ENCODE measurements at regions not wholly inside any gene's neighbourhood (a gene's known extent, or its start where the extent isn't known, plus 50 kb on each side); places are given as distances from the start of the nearest gene placed in this dataset.

- in situ Hi-C loops (cut with HindIII; ENCODE audit: low pct_ligation_motif_present, low sequenced_read_pairs) = no loop called here
- H3K27me3 ChIP-seq (replicated peaks) = no peaks in the 10 kb centered on the region
- DNase-seq = no peak
- no peak for TF ChIP-seq CTCF (IDR thresholded peaks at IDR 0.05; ENCODE audit: low read depth, low read length, missing control alignments)
- no peaks in the 10 kb centered on the region for H3K36me3 ChIP-seq (replicated peaks)
- H3K27ac ChIP-seq = no peak overlapping the region
- H3K4me3 ChIP-seq (ENCODE audit: low read depth, low read length) = no peak overlapping the region
These were observed 107.1 kb downstream of the FBXO4 start for GRCh38 chr5:42032137-42032536.

- Histone ChIP-seq H3K36me3 (replicated peaks) (no peaks in the 10 kb centered on the region), H3K4me3 (ENCODE audit: low read depth, low read length) (no peak overlapping the region), H3K27ac (no peak overlapping the region), H3K27me3 (replicated peaks) (no peaks in the 10 kb centered on the region)
- in situ Hi-C loops (cut with HindIII; ENCODE audit: low pct_ligation_motif_present, low sequenced_read_pairs) = no loop called here
- TF ChIP-seq CTCF (IDR thresholded peaks at IDR 0.05; ENCODE audit: low read depth, low read length, missing control alignments) = no peak
- no peak for DNase-seq
These were observed 110.4 kb downstream of the FBXO4 start for GRCh38 chr5:42035526-42035925.

GRCh38 chr5:42036379-42036778 is 111.3 kb downstream of the FBXO4 start:
- Histone ChIP-seq H3K36me3 (replicated peaks) (no peaks in the 10 kb centered on the region), H3K4me3 (ENCODE audit: low read depth, low read length) (no peak overlapping the region), H3K27me3 (replicated peaks) (no peaks in the 10 kb centered on the region), H3K27ac (no peak overlapping the region)
- no peak for TF ChIP-seq CTCF (IDR thresholded peaks at IDR 0.05; ENCODE audit: low read depth, low read length, missing control alignments)
- no peak for DNase-seq
- in situ Hi-C loops (cut with HindIII; ENCODE audit: low pct_ligation_motif_present, low sequenced_read_pairs) = no loop called here

GRCh38 chr5:42037379-42037932 is 112.4 kb downstream of the FBXO4 start:
- no peak overlapping the region for H3K27ac ChIP-seq
- in situ Hi-C loops (cut with HindIII; ENCODE audit: low pct_ligation_motif_present, low sequenced_read_pairs) = no loop called here
- no peaks in the 10 kb centered on the region for H3K27me3 ChIP-seq (replicated peaks)
- no peaks in the 10 kb centered on the region for H3K36me3 ChIP-seq (replicated peaks)
- no peak for TF ChIP-seq CTCF (IDR thresholded peaks at IDR 0.05; ENCODE audit: low read depth, low read length, missing control alignments)
- no peak overlapping the region for H3K4me3 ChIP-seq (ENCODE audit: low read depth, low read length)
- DNase-seq = no peak

GRCh38 chr5:42043400-42043799 is 118.3 kb downstream of the FBXO4 start:
- Histone ChIP-seq H3K27me3 (replicated peaks) (no peaks in the 10 kb centered on the region), H3K36me3 (replicated peaks) (no peaks in the 10 kb centered on the region), H3K27ac (no peak overlapping the region), H3K4me3 (ENCODE audit: low read depth, low read length) (no peak overlapping the region)
- in situ Hi-C loops (cut with HindIII; ENCODE audit: low pct_ligation_motif_present, low sequenced_read_pairs) = no loop called here
- TF ChIP-seq CTCF (IDR thresholded peaks at IDR 0.05; ENCODE audit: low read depth, low read length, missing control alignments) = no peak
- no peak for DNase-seq

GRCh38 chr5:42057254-42057690 is 132.2 kb downstream of the FBXO4 start:
- peak; percentile 15 for DNase-seq
- H3K27me3 ChIP-seq (replicated peaks) = no peaks in the 10 kb centered on the region
- no peak overlapping the region for H3K27ac ChIP-seq
- H3K4me3 ChIP-seq (ENCODE audit: low read depth, low read length) = no peak overlapping the region
- no peaks in the 10 kb centered on the region for H3K36me3 ChIP-seq (replicated peaks)
- in situ Hi-C loops (cut with HindIII; ENCODE audit: low pct_ligation_motif_present, low sequenced_read_pairs) = no loop called here
- peak; percentile 90 for TF ChIP-seq CTCF (IDR thresholded peaks at IDR 0.05; ENCODE audit: low read depth, low read length, missing control alignments)

All from brain microvascular endothelial cell (primary cell).